HG02571 (cell line): ENCODE measurements at regions not wholly inside any gene's neighbourhood (a gene's known extent, or its start where the extent isn't known, plus 50 kb on each side); places are given as distances from the start of the nearest gene placed in this dataset.

Experiments used
- ATAC-seq: cut with Tn5 transposase; IDR thresholded peaks from one replicate; pipeline ENCODE4 v1.9.1; 2021; ENCODE audit warnings: mild to moderate bottlenecking, moderate library complexity; ENCODE audit not compliant: unreplicated experiment

DNA sequence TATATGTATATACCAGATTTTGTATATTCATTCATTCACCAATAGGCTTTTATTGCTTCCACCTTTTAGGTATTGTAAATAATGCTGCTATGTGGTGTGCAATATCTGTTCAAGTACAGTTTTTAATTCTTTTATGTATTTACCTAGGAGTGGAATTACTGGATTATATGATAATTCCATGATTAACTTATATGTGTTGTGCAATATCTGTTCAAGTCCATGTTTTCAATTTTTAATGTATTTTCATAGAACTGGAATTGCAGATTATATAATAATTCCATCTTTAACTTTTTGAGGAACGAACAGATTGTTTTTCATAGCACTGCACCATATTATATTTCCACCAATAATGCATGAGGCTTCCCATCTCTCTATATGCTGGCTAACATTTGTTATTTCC lies 50.6 kb upstream of the L3MBTL4 start:
- ATAC-seq, result no peak

- no peak for ATAC-seq
Observed at GRCh38 chr18:6476190-6476589, 61.5 kb upstream of the L3MBTL4 start.

DNA sequence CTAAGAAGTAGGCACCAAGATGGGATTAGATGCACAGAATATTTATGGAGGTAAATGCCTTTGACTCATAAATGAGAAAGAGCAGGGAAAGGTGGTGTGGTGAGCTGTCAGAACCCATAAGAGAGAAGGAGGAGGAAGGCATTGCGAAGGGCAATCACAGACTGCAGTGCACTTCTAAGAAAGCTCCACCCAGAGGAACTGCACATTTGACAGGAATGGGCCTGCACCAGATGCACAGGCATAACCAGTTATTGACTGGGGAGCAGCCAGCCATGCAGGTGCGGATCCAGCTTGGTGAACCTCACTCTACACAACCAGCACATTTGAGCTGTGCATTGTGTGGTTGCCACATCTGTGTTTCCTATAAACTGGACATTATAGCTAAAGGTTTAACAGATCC lies 62.2 kb upstream of the L3MBTL4 start:
- no peak for ATAC-seq

- ATAC-seq, result no peak
Observed at GRCh38 chr18:6478121-6478520, 63.4 kb upstream of the L3MBTL4 start.

DNA sequence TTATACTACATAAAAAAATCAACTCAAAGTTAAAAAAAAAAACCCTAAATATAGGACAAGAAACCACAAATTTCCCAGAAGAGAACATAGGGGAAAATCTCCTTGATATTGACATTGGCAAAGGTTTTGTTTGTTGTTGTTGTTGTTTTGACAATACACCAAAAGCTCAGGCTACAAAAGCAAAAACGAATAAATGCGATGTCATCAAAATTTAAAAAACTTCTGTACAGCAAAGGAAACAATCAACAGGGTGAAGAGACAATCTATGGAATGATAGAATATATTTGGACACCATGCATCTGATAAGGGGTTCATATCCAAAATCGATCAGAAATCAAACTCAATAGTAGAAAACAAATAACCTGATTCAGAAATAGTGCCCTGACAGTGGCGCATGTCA lies 65.0 kb upstream of the L3MBTL4 start:
- ATAC-seq, result no peak

DNA sequence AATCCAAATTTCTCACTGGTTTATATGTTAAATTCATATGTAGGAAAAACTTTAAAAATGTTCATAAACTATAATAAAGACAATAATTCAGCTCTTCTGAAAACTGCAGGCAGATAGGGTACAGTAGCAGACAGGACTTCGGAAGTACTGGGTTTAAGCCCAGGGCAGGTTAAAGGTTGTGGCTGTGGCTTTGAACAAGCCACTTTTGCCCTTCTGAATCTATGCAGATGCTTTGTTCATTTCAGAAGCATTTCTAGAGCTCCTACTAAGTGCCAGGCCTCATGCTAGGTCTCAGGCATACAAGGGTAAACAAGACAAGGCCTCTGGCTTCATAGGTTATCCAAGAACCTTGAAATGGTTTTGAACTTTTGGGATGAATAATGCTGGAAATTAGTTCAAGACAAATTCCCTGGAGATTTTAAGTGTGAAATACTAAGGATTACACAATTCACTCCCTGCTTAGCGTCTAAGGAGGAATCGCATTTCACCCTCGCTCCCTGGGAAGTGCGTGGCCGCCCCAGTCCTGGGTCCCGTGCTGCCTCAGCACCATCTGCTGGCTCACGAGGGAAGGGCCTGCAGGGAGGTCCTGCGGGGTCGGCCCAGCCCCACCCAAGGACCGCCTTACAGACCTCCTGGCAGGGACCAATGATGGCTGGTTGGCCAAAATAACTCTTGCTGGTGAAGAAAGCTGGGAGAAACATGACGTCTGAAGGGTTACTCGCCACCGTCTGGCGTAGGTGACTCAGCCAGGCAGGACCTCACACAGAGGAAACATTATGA lies 67.7 kb upstream of the L3MBTL4 start:
- ATAC-seq, result peak; percentile 54

GRCh38 chr18:6484659-6485058 lies 69.9 kb upstream of the L3MBTL4 start:
- no peak for ATAC-seq

DNA sequence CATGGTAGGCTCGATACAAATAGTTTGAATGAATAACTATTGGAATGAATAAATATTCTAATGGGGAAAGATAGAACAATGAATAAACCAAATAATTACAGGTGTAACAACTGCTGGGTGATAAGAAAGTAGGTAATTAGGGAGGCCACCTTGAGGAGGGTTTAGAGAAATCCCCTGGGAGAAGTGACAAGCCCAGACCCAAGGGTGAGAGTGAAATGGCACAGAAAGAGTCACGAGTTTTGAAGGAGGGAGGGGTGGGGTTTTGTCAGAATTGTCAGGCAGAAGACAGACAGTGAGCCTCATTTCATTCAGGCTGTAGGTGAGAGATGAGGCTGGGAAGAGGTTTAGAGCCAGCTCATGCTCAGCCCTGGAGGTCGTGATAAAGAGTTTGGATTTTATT lies 71.6 kb upstream of the L3MBTL4 start:
- no peak for ATAC-seq

- ATAC-seq, result no peak
Observed at GRCh38 chr18:6486764-6487426, 72.2 kb upstream of the L3MBTL4 start.

DNA sequence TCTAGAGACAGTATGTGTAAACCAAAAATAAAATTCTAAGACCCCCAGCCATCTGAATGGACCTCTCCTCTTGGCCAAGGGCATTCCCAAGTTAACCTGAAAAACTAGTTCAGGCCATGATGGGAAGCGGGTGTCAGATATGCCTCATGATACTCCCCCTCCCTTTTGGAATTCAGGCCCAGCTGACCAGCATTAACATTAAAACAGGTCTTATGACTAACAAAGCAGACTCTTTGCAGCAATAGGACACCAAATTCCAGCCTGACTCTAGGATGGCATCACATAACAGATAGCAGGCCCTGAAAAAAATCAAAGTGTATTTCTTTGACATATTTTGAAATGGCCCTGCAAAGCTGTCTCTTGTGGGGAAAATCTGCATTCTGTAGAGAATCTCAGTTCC lies 73.3 kb upstream of the L3MBTL4 start:
- no peak for ATAC-seq

GRCh38 chr18:6488956-6489355 lies 74.2 kb upstream of the L3MBTL4 start:
- ATAC-seq, result no peak

DNA sequence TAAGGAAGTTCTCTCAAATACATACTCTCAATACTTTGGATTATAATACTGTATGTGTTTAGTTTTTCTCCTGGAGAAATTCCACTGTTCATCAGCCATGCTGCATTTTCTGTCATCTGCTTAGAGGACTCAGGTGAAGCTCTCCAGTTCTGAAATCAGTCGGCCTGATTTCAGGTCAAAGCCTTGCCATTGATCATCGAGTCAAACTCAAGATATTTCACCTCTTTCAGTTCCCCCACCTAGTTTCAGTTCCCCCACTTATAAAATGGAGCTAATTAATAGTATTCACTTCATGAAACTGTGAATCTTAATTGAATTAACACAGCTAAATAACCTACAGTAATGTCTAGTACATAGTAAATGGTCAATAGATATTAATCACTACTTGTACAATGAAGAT lies 75.3 kb upstream of the L3MBTL4 start:
- ATAC-seq, result no peak

DNA sequence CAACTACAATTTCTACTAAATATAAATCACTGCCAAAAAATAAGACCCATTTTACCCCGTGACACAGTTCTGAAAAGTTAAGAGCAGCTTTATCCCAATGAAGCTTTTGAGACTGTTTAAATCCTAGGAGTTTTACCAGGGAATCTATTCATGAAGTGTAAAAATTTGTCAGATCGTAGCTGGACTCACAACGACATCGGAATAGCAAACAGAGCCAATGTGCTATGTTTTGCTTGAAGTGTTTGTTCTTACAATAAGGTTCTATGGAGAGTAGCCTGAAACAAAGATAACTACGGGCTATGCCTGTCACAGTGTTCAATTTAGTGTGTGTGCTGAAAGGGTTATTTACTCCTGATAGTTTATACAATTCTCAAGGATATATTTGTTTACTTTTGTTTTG lies 78.5 kb upstream of the L3MBTL4 start:
- no peak for ATAC-seq

- ATAC-seq, result no peak
Observed at GRCh38 chr18:6495536-6495935, 80.8 kb upstream of the L3MBTL4 start.

GRCh38 chr18:6497543-6497942 lies 82.8 kb upstream of the L3MBTL4 start:
- no peak for ATAC-seq

GRCh38 chr18:6498289-6498856 lies 83.7 kb upstream of the L3MBTL4 start:
- no peak for ATAC-seq

DNA sequence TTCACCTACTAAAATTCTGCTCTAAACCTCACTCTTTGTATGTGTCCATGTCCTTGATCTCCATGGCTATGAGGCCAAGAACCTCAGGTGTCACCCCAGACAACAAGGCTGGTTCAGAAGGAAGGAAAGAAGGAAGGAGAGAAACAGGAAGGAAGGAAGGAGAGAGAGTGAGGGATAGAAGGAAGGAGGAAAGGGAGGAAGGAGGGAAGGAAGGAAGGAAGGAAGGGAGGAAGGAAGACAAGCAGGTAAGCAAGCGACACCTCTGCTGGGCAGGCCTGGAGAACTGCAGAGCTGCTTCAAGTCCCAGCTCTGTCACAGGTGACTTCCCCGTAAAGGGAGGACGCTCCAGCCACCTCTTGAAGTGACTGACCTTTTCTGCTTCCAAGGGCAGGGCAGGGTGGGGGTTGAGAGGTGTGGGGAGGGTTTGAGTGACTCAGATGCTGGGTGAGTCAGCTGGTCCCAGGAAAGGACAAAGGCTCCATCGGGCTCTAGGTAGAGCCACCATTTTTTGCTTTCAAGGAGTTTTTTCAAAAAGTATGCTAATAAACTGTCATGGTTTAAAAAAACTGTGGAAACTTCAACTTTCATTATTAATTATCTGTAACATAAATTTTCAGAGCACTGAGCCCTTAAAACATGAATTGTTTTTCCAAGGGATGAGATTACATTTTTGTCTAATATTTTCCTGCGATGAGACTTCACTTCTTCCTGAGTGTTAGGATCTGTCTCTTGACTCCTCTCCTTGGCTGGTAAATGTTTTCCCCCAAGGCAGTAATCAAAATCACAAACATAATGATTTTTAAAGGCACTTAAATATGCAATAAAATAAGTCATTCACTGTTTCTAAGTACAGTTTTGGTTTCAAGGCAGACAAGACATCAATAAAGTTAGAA lies 90.1 kb upstream of the L3MBTL4 start:
- no peak for ATAC-seq

DNA sequence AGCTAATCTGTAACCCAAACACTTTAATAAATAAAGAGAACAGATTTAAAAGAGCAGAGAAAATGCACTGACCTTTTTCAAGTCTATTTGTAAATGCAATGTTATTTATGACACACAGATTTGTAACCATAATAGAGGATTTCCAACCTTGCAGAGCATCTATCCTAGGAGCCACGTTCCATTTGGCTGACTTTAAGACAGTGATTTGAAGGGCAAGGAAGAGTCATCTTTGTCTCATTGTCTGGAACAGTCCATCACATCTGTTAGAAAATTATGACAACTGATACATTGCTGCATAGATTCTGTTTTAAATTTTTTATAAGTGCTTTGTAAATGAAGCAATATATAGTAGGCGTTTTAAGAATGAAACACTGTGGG lies 90.8 kb upstream of the L3MBTL4 start:
- ATAC-seq, result no peak

- ATAC-seq, result no peak
Observed at GRCh38 chr18:6509417-6509816, 94.7 kb upstream of the L3MBTL4 start.

DNA sequence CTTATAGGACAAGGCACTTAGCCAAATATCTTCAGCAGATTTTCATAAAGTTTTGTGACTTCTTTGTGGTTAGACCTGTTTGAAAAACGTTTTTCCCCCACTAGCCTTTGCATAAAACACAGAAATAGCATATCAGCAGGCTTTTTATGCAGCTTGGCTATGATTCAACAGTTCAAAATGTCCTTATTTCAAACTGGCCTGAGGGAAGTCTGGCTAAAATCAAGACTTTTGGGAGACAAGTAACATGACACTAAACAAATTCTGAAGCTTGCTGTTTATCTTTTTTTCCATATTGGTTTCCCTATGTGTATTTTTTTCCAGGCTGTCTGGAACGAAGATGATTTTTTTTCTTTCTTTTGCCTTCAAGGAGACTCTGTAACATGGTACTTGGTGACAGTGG lies 95.1 kb upstream of the L3MBTL4 start:
- ATAC-seq, result no peak

DNA sequence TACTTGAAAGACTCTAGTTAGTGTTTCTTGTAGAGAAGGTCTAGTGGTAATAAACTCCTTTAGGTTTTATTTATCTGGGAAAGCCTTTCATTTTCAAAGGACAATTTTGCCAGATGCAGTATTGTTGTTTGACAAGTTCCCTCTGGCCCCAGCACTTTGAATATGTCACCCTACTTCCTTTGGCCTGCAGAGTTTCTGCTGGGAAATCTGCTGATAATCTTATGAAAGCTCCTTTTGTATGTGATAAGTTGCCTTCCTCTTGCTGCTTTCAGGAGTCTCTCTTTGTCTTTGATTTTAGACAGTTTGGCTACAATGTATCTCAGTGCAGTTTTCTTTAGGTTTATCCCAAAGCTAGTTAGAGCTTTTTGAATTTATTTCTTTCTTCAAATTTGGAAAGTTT lies 106.2 kb upstream of the L3MBTL4 start:
- no peak for ATAC-seq
